GM19397 (cell line): ENCODE measurements at regions not wholly inside any gene's neighbourhood (a gene's known extent, or its start where the extent isn't known, plus 50 kb on each side); places are given as distances from the start of the nearest gene placed in this dataset.

Experiments used
- ATAC-seq: cut with Tn5 transposase; IDR thresholded peaks from one replicate; pipeline ENCODE4 v1.9.1; 2021; ENCODE audit warnings: mild to moderate bottlenecking, moderate library complexity; ENCODE audit not compliant: unreplicated experiment

GRCh38 chr9:14031810-14032209 is 282.1 kb downstream of the NFIB start:
- no peak for ATAC-seq

- no peak for ATAC-seq
These were observed 282.9 kb downstream of the NFIB start for GRCh38 chr9:14031060-14031414.

- ATAC-seq = no peak
These were observed 283.4 kb downstream of the NFIB start for GRCh38 chr9:14030375-14031059.

GRCh38 chr9:14029806-14030374 is 284.1 kb downstream of the NFIB start:
- no peak for ATAC-seq

- ATAC-seq = no peak
These were observed 286.7 kb downstream of the NFIB start for GRCh38 chr9:14027116-14027800.

GRCh38 chr9:14025741-14026140 is 288.2 kb downstream of the NFIB start:
- no peak for ATAC-seq

- no peak for ATAC-seq
These were observed 290.7 kb downstream of the NFIB start for GRCh38 chr9:14023285-14023684.

GRCh38 chr9:14021871-14022525 is 291.9 kb downstream of the NFIB start:
- ATAC-seq = no peak

GRCh38 chr9:14018081-14018480 is 295.9 kb downstream of the NFIB start:
- ATAC-seq = no peak

GRCh38 chr9:14014744-14015143 is 299.2 kb downstream of the NFIB start:
- no peak for ATAC-seq

- no peak for ATAC-seq
These were observed 299.7 kb downstream of the NFIB start for GRCh38 chr9:14014218-14014617.

- ATAC-seq = no peak
These were observed 302.0 kb downstream of the NFIB start for GRCh38 chr9:14011799-14012560.

GRCh38 chr9:14007190-14007769 is 306.7 kb downstream of the NFIB start:
- ATAC-seq = no peak

- ATAC-seq = no peak
These were observed 307.4 kb downstream of the NFIB start for GRCh38 chr9:14006386-14007187.

GRCh38 chr9:14004110-14004509 is 309.8 kb downstream of the NFIB start:
- no peak for ATAC-seq

GRCh38 chr9:13994240-13994639 is 319.7 kb downstream of the NFIB start:
- ATAC-seq = no peak

GRCh38 chr9:13993632-13994185 is 320.2 kb downstream of the NFIB start:
- ATAC-seq = no peak

- ATAC-seq = no peak
These were observed 321.5 kb downstream of the NFIB start for GRCh38 chr9:13992138-13993088.

GRCh38 chr9:13991395-13991794 is 322.5 kb downstream of the NFIB start:
- no peak for ATAC-seq
